SU-DHL-6 (cell line): ENCODE measurements at regions not wholly inside any gene's neighbourhood (a gene's known extent, or its start where the extent isn't known, plus 50 kb on each side); places are given as distances from the start of the nearest gene placed in this dataset.

ENCODE experiments used
- EZH2phosphoT487 ChIP-seq: fragments of 200-600 bp; sonication (generic), shearing (Covaris generic); conservative IDR thresholded peaks from 2 replicates; pipeline ENCODE4 v1.6.1; 2018; ENCODE audit warnings: mild to moderate bottlenecking, antibody characterized with exemption, low read length, moderate library complexity, mixed read lengths
- TF ChIP-seq, protein P1 (sequence below): fragments of 200-600 bp; sonication (generic); IDR thresholded peaks from one replicate; pipeline ENCODE4 v1.5.1; 2017; ENCODE audit warnings: antibody characterized with exemption, mild to moderate bottlenecking, low read length, moderate library complexity; ENCODE audit not compliant: insufficient read depth, poor library complexity, severe bottlenecking

DNA sequence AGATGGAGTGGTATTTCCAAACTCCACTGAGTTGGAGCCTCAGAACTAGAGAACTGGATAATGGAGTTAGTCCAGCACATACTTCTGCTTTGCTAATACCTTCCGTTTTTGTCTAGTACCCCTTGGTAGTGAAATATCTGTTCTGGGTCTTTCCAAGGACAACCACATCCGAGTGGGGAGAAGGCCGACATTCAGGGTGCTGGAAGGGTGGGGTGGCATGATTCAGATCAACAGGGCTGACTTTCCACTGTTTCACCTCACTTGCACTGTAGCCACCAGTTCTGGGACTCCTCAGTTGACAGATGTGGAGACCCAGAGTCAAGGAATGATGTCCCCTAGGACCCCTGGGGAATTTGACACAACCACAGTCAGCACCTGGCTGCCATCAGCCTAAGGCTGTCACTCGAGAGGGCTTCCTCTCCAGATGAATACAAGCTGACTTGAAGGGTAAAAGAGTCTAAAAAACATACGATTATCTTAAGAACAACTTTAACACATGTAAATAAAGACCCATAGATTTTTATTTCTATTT, 84.8 kb upstream of the HNF1B start:
- TF ChIP-seq, protein P1, sequence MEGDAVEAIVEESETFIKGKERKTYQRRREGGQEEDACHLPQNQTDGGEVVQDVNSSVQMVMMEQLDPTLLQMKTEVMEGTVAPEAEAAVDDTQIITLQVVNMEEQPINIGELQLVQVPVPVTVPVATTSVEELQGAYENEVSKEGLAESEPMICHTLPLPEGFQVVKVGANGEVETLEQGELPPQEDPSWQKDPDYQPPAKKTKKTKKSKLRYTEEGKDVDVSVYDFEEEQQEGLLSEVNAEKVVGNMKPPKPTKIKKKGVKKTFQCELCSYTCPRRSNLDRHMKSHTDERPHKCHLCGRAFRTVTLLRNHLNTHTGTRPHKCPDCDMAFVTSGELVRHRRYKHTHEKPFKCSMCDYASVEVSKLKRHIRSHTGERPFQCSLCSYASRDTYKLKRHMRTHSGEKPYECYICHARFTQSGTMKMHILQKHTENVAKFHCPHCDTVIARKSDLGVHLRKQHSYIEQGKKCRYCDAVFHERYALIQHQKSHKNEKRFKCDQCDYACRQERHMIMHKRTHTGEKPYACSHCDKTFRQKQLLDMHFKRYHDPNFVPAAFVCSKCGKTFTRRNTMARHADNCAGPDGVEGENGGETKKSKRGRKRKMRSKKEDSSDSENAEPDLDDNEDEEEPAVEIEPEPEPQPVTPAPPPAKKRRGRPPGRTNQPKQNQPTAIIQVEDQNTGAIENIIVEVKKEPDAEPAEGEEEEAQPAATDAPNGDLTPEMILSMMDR = no peak
- no peak for TF ChIP-seq EZH2phosphoT487
